ENCODE measurements at regions not wholly inside any gene's neighbourhood (a gene's known extent, or its start where the extent isn't known, plus 50 kb on each side); places are given as distances from the start of the nearest gene placed in this dataset.

GRCh38 chr10:129279446-129280154, 187.4 kb upstream of the MGMT start:
- Histone ChIP-seq H3K27me3 (ENCODE audit: control insufficient read depth, low read length) (no peaks in the 10 kb centered on the region), H3K9me3 (ENCODE audit: control insufficient read depth, insufficient read depth, low read length) (no peaks in the 10 kb centered on the region), H3K4me3 (ENCODE audit: low read length) (no peak overlapping the region), H3K9me2 (replicated peaks; ENCODE audit: control insufficient read depth, low read length) (no peaks in the 10 kb centered on the region), H3K36me3 (ENCODE audit: control insufficient read depth, low read length) (no peaks in the 10 kb centered on the region), H3K27ac (ENCODE audit: low read depth, low read length) (no peak overlapping the region), H3K4me2 (ENCODE audit: low read length) (no peak overlapping the region), H3K4me1 (ENCODE audit: control insufficient read depth, low read length) (no peaks in the 10 kb centered on the region), H3F3A (ENCODE audit: control insufficient read depth, insufficient read depth) (no peaks in the 10 kb centered on the region), H3K79me2 (ENCODE audit: control insufficient read depth, low read length) (no peaks in the 10 kb centered on the region), H4K20me1 (ENCODE audit: control insufficient read depth, insufficient read depth, low read depth, low read length) (no peaks in the 10 kb centered on the region)
- no peak for TF ChIP-seq EZH2phosphoT487 (IDR thresholded peaks at IDR 0.05; ENCODE audit: borderline replicate concordance, low read length)
- TF ChIP-seq CTCF (IDR thresholded peaks at IDR 0.05; ENCODE audit: low read depth, low read length, poor library complexity, severe bottlenecking), result no peak

- no peaks in the 10 kb centered on the region for H3F3A ChIP-seq (ENCODE audit: control insufficient read depth, insufficient read depth)
- no peaks in the 10 kb centered on the region for H3K27me3 ChIP-seq (ENCODE audit: control insufficient read depth, low read length)
- no peaks in the 10 kb centered on the region for H4K20me1 ChIP-seq (ENCODE audit: control insufficient read depth, insufficient read depth, low read depth, low read length)
- no peaks in the 10 kb centered on the region for H3K4me1 ChIP-seq (ENCODE audit: control insufficient read depth, low read length)
- H3K4me2 ChIP-seq (ENCODE audit: low read length), result no peak overlapping the region
- H3K36me3 ChIP-seq (ENCODE audit: control insufficient read depth, low read length), result no peaks in the 10 kb centered on the region
- H3K4me3 ChIP-seq (ENCODE audit: low read length), result no peak overlapping the region
- H3K27ac ChIP-seq (ENCODE audit: low read depth, low read length), result no peak overlapping the region
- no peaks in the 10 kb centered on the region for H3K9me2 ChIP-seq (replicated peaks; ENCODE audit: control insufficient read depth, low read length)
- H3K79me2 ChIP-seq (ENCODE audit: control insufficient read depth, low read length), result no peaks in the 10 kb centered on the region
- TF ChIP-seq EZH2phosphoT487 (IDR thresholded peaks at IDR 0.05; ENCODE audit: borderline replicate concordance, low read length) (no peak), CTCF (IDR thresholded peaks at IDR 0.05; ENCODE audit: low read depth, low read length, poor library complexity, severe bottlenecking) (no peak)
- no peaks in the 10 kb centered on the region for H3K9me3 ChIP-seq (ENCODE audit: control insufficient read depth, insufficient read depth, low read length)
Observed at GRCh38 chr10:129280155-129280502, 186.9 kb upstream of the MGMT start.

- H3K36me3 ChIP-seq (ENCODE audit: control insufficient read depth, low read length), result no peaks in the 10 kb centered on the region
- no peaks in the 10 kb centered on the region for H3K9me3 ChIP-seq (ENCODE audit: control insufficient read depth, insufficient read depth, low read length)
- H3K4me2 ChIP-seq (ENCODE audit: low read length), result no peak overlapping the region
- H4K20me1 ChIP-seq (ENCODE audit: control insufficient read depth, insufficient read depth, low read depth, low read length), result no peaks in the 10 kb centered on the region
- no peaks in the 10 kb centered on the region for H3F3A ChIP-seq (ENCODE audit: control insufficient read depth, insufficient read depth)
- H3K4me1 ChIP-seq (ENCODE audit: control insufficient read depth, low read length), result no peaks in the 10 kb centered on the region
- H3K4me3 ChIP-seq (ENCODE audit: low read length), result no peak overlapping the region
- H3K79me2 ChIP-seq (ENCODE audit: control insufficient read depth, low read length), result no peaks in the 10 kb centered on the region
- H3K27me3 ChIP-seq (ENCODE audit: control insufficient read depth, low read length), result no peaks in the 10 kb centered on the region
- TF ChIP-seq EZH2phosphoT487 (IDR thresholded peaks at IDR 0.05; ENCODE audit: borderline replicate concordance, low read length) (no peak), CTCF (IDR thresholded peaks at IDR 0.05; ENCODE audit: low read depth, low read length, poor library complexity, severe bottlenecking) (no peak)
- no peaks in the 10 kb centered on the region for H3K9me2 ChIP-seq (replicated peaks; ENCODE audit: control insufficient read depth, low read length)
- no peak overlapping the region for H3K27ac ChIP-seq (ENCODE audit: low read depth, low read length)
Observed at GRCh38 chr10:129280908-129281586, 186.0 kb upstream of the MGMT start.

Data from DOHH2 (cell line).